H1 (cell line): ENCODE measurements at regions not wholly inside any gene's neighbourhood (a gene's known extent, or its start where the extent isn't known, plus 50 kb on each side); places are given as distances from the start of the nearest gene placed in this dataset.

Source experiments
- CTCF ChIA-PET: fragments of 300-600 bp; sonication (Branson Sonifier 250); formaldehyde crosslinking; loops from one replicate; lab custom pipeline; 2021; ENCODE audit not compliant: partially characterized antibody; lab: Charles Lee
- POLR2A ChIA-PET: fragments of 300-600 bp; sonication (Branson Sonifier 250); formaldehyde crosslinking; loops from one replicate; lab custom pipeline; 2021; ENCODE audit warnings: inconsistent platforms; ENCODE audit not compliant: partially characterized antibody; lab: Charles Lee
- DNase-seq, 2 experiments: peaks; one replicate each; pipeline versions ENCODE4 v3.0.0 to v3.0.0-alpha.2; 2010 to 2022; ENCODE audit warnings: low spot score in 2 of 2, low read depth in 1 of 2, mixed read lengths in 1 of 2
- FAIRE-seq: peaks from 2 replicates; lab custom pipeline; 2011; peaks lifted over from hg19 to GRCh38; lab: Jason Lieb, UNC
- H2AFZ ChIP-seq: 2 replicates; pipeline ENCODE4 v1.8.1; 2012; ENCODE audit warnings: low read length, inconsistent platforms
- H2AK5ac ChIP-seq: 2 replicates; pipeline ENCODE4 v1.6.1; 2013; ENCODE audit warnings: low read depth, low read length
- H2BK120ac ChIP-seq: replicated peaks from 2 replicates; pipeline ENCODE3; 2013; ENCODE audit warnings: low read depth, low read length, inconsistent platforms
- H2BK12ac ChIP-seq: 2 replicates; pipeline ENCODE4 v1.6.1; 2013; ENCODE audit warnings: low read depth, low read length
- H2BK15ac ChIP-seq: 2 replicates; pipeline ENCODE4 v1.6.1; 2013; ENCODE audit warnings: low read length
- H2BK20ac ChIP-seq: 2 replicates; pipeline ENCODE4 v1.6.1; 2013; ENCODE audit warnings: low read length
- H2BK5ac ChIP-seq: 2 replicates; pipeline ENCODE4 v1.6.1; 2013; ENCODE audit warnings: low read depth, low read length
- H3K14ac ChIP-seq: 2 replicates; pipeline ENCODE4 v1.6.1; 2013; ENCODE audit warnings: inconsistent platforms; ENCODE audit not compliant: insufficient read length
- H3K18ac ChIP-seq: 2 replicates; pipeline ENCODE4 v1.6.1; 2013; ENCODE audit warnings: low read length; ENCODE audit errors: extremely low read depth
- H3K23ac ChIP-seq: 2 replicates; pipeline ENCODE4 v1.6.1; 2013; ENCODE audit warnings: inconsistent platforms; ENCODE audit not compliant: insufficient read length
- H3K23me2 ChIP-seq: 2 replicates; pipeline ENCODE4 v1.6.1; 2013; ENCODE audit warnings: low read depth, low read length
- H3K27ac ChIP-seq: 2 replicates; pipeline ENCODE4 v1.6.1; 2011; ENCODE audit warnings: low read depth, low read length, inconsistent platforms
- H3K27me3 ChIP-seq, 4 experiments: replicated peaks in 1 of 4; 1 replicate in 1 of 4; 2 replicates in 3 of 4; pipeline versions ENCODE4 v1.6.1 to v1.8.1; 2011 to 2013; ENCODE audit warnings: low read length in 3 of 4, mild to moderate bottlenecking in 3 of 4, inconsistent platforms in 2 of 4, mixed read lengths in 2 of 4, moderate library complexity in 1 of 4; ENCODE audit not compliant: control insufficient read depth in 3 of 4, insufficient read depth in 3 of 4; ENCODE audit errors: extremely low read depth in 1 of 4
- H3K36me3 ChIP-seq, 4 experiments: 2 replicates each; pipeline versions ENCODE4 v1.6.1 to v1.8.1; 2011 to 2013; ENCODE audit warnings: mild to moderate bottlenecking in 4 of 4, low read length in 3 of 4, moderate library complexity in 2 of 4, control low read depth in 1 of 4, inconsistent platforms in 1 of 4; ENCODE audit not compliant: insufficient read depth in 4 of 4, control insufficient read depth in 2 of 4
- H3K4ac ChIP-seq: replicated peaks from 2 replicates; pipeline ENCODE3; 2013; ENCODE audit warnings: low read length, low read depth, mixed read lengths, inconsistent platforms; ENCODE audit not compliant: insufficient read length
- H3K4me1 ChIP-seq, 4 experiments: replicated peaks in 1 of 4; 1 replicate in 1 of 4; 2 replicates in 3 of 4; pipeline versions ENCODE4 v1.6.1 to v1.8.1; 2011 to 2013; ENCODE audit warnings: low read length in 3 of 4, inconsistent platforms in 2 of 4, mixed read lengths in 1 of 4; ENCODE audit not compliant: insufficient read depth in 4 of 4, control insufficient read depth in 3 of 4
- H3K4me2 ChIP-seq, 2 experiments: 2 replicates each; pipeline versions ENCODE4 v1.6.1 to v1.8.1; 2011 to 2013; ENCODE audit warnings: low read depth in 2 of 2, low read length in 2 of 2, control low read depth in 1 of 2, inconsistent platforms in 1 of 2, mild to moderate bottlenecking in 1 of 2; ENCODE audit not compliant: insufficient read depth in 1 of 2
- H3K4me3 ChIP-seq, 4 experiments: fragments of 200-600, 300-600 bp in 1 of 4; sonication (generic), shearing (Covaris generic), sonication (Bioruptor Twin) in 1 of 4; 2 replicates each; pipeline versions ENCODE4 v1.5.1 to v1.8.1; 2011 to 2016; ENCODE audit warnings: low read length in 4 of 4, low read depth in 3 of 4, control low read depth in 2 of 4, inconsistent platforms in 2 of 4, mild to moderate bottlenecking in 2 of 4, mixed read lengths in 1 of 4, moderate library complexity in 1 of 4; ENCODE audit not compliant: insufficient read depth in 2 of 4; ENCODE audit errors: extremely low read depth in 1 of 4
- H3K56ac ChIP-seq: replicated peaks from 2 replicates; pipeline ENCODE3; 2013; ENCODE audit warnings: low read depth, mild to moderate bottlenecking, mixed read lengths, low read length, inconsistent platforms; ENCODE audit not compliant: insufficient read length
- H3K79me1 ChIP-seq: 2 replicates; pipeline ENCODE4 v1.6.1; 2013; ENCODE audit warnings: low read depth, low read length, control low read depth
- H3K79me2 ChIP-seq, 2 experiments: 2 replicates each; pipeline versions ENCODE4 v1.6.1 to v1.8.1; 2012 to 2013; ENCODE audit warnings: low read length in 2 of 2, mild to moderate bottlenecking in 2 of 2, inconsistent platforms in 1 of 2; ENCODE audit not compliant: insufficient read depth in 2 of 2, control insufficient read depth in 1 of 2
- H3K9ac ChIP-seq, 4 experiments: replicated peaks in 1 of 4; 1 replicate in 1 of 4; 2 replicates in 3 of 4; pipeline versions ENCODE4 v1.6.1 to v1.8.1; 2011 to 2013; ENCODE audit warnings: low read depth in 3 of 4, low read length in 3 of 4, control low read depth in 2 of 4, mild to moderate bottlenecking in 2 of 4, moderate library complexity in 2 of 4, inconsistent platforms in 1 of 4; ENCODE audit errors: extremely low read depth in 1 of 4
- H3K9me3 ChIP-seq, 2 experiments: 2 replicates each; pipeline versions ENCODE4 v1.6.1 to v1.8.1; 2012 to 2013; ENCODE audit warnings: mild to moderate bottlenecking in 2 of 2, moderate library complexity in 2 of 2, control low read depth in 1 of 2, inconsistent platforms in 1 of 2, low read depth in 1 of 2, low read length in 1 of 2, mixed read lengths in 1 of 2; ENCODE audit not compliant: insufficient read depth in 2 of 2
- H4K20me1 ChIP-seq, 2 experiments: replicated peaks in 1 of 2; 2 replicates each; pipeline versions ENCODE3 to v1.8.1; 2011 to 2013; ENCODE audit warnings: inconsistent platforms in 2 of 2, low read length in 2 of 2, mild to moderate bottlenecking in 1 of 2; ENCODE audit not compliant: insufficient read depth in 2 of 2, control insufficient read depth in 1 of 2
- H4K5ac ChIP-seq: 2 replicates; pipeline ENCODE4 v1.6.1; 2013; ENCODE audit warnings: low read length, low read depth, mixed read lengths, inconsistent platforms; ENCODE audit not compliant: insufficient read length
- H4K8ac ChIP-seq: 2 replicates; pipeline ENCODE4 v1.8.0; 2013; ENCODE audit warnings: mild to moderate bottlenecking, moderate library complexity, low read length, inconsistent platforms; ENCODE audit not compliant: insufficient read depth; ENCODE audit errors: extremely low read depth
- H4K91ac ChIP-seq: replicated peaks from 2 replicates; pipeline ENCODE3; 2013; ENCODE audit warnings: low read length, mixed read lengths, inconsistent platforms; ENCODE audit not compliant: insufficient read length
- CBX5 ChIP-seq: fragments of 300-800, 300-1000 bp; sonication (generic); IDR thresholded peaks from 2 replicates; pipeline ENCODE4 v1.7.1; 2016; ENCODE audit warnings: antibody characterized with exemption, low read length, low read depth
- CHD2 ChIP-seq: IDR thresholded peaks from 2 replicates; pipeline ENCODE4 v1.6.1; 2012; ENCODE audit warnings: low read length, improper control_type of control experiment
- RBBP5 ChIP-seq: IDR thresholded peaks from 2 replicates; pipeline ENCODE4 v1.7.1; 2012; ENCODE audit warnings: low read depth, mild to moderate bottlenecking, inconsistent platforms, low read length, moderate library complexity, borderline replicate concordance
- WGBS, 2 experiments: shearing (Covaris generic) in 1 of 2; methylation state at CpG; one replicate each; pipeline versions ENCODE4 v1.1.6 to v1.1.7; 2013 to 2015; ENCODE audit warnings: low lambda C conversion rate in 2 of 2, mixed read lengths in 2 of 2, inconsistent platforms in 1 of 2, low coverage in 1 of 2, missing lambda C conversion rate in 1 of 2; ENCODE audit not compliant: insufficient replicate concordance in 2 of 2, insufficient coverage in 1 of 2, insufficient read length in 1 of 2; ENCODE audit errors: extremely low coverage in 1 of 2, missing lambda C conversion rate in 1 of 2; 5-methylcytosine and 5-hydroxymethylcytosine counted together

GRCh38 chrX:14448406-14448805 is 80.9 kb upstream of the GLRA2 start:
- no peaks in the 10 kb centered on the region for H3K79me2 ChIP-seq
- no peak overlapping the region for H2BK15ac ChIP-seq
- no peak overlapping the region for H2AK5ac ChIP-seq
- no peak overlapping the region for H3K27ac ChIP-seq
- no peak overlapping the region for H3K18ac ChIP-seq
- no peak overlapping the region for H2AFZ ChIP-seq
- H4K5ac ChIP-seq, result no peak overlapping the region
- ChIA-PET POLR2A (no interaction called here), CTCF (no interaction called here)
- no peak overlapping the region for H3K4me3 ChIP-seq
- 90% methylated on average over 6 of the region's 9 CpGs; no CpG with 5 or more reads in 1 of the 2 experiments for WGBS, 2 experiments
- no peak overlapping the region for H3K4me2 ChIP-seq
- H4K20me1 ChIP-seq, result no peaks in the 10 kb centered on the region
- no peak overlapping the region for H2BK12ac ChIP-seq
- no peak overlapping the region for H3K9ac ChIP-seq
- H3K79me1 ChIP-seq, result no peaks in the 10 kb centered on the region
- H3K14ac ChIP-seq, result no peak overlapping the region
- no peak overlapping the region for H4K8ac ChIP-seq
- H3K27me3 ChIP-seq, result no peaks in the 10 kb centered on the region
- H3K36me3 ChIP-seq, result no peaks in the 10 kb centered on the region
- no peak overlapping the region for H4K91ac ChIP-seq
- H2BK120ac ChIP-seq, result no peak overlapping the region
- H3K56ac ChIP-seq, result no peak overlapping the region
- H2BK20ac ChIP-seq, result no peak overlapping the region
- H3K4me1 ChIP-seq, result no peaks in the 10 kb centered on the region
- no peak overlapping the region for H3K23ac ChIP-seq
- DNase-seq (no peak), FAIRE-seq (no peak)
- no peak overlapping the region for H2BK5ac ChIP-seq
- H3K4ac ChIP-seq, result no peak overlapping the region
- H3K23me2 ChIP-seq, result no peaks in the 10 kb centered on the region
- no peaks in the 10 kb centered on the region for H3K9me3 ChIP-seq
- TF ChIP-seq CBX5 (no peak), RBBP5 (no peak), CHD2 (no peak)
